NK-92 (cell line): ENCODE measurements at regions not wholly inside any gene's neighbourhood (a gene's known extent, or its start where the extent isn't known, plus 50 kb on each side); places are given as distances from the start of the nearest gene placed in this dataset.

Source experiments
- DNase-seq: peaks from one replicate; lab custom pipeline; 2025; ENCODE audit not compliant: unreplicated experiment; lab: John Stamatoyannopoulos, UW

- DNase-seq: no peak
Measured at GRCh38 chr3:18683900-18684299, 258.8 kb upstream of the SATB1 start.

- DNase-seq: no peak
Measured at GRCh38 chr3:18681818-18682345, 256.7 kb upstream of the SATB1 start.

GRCh38 chr3:18680758-18681157 lies 255.6 kb upstream of the SATB1 start:
- DNase-seq: no peak

- DNase-seq: no peak
Measured at GRCh38 chr3:18679238-18679637, 254.1 kb upstream of the SATB1 start.

GRCh38 chr3:18675197-18675596 lies 250.1 kb upstream of the SATB1 start:
- no peak for DNase-seq

GRCh38 chr3:18672561-18672960 lies 247.4 kb upstream of the SATB1 start:
- no peak for DNase-seq

- no peak for DNase-seq
Measured at GRCh38 chr3:18670759-18671158, 245.6 kb upstream of the SATB1 start.

GRCh38 chr3:18669374-18669773 lies 244.2 kb upstream of the SATB1 start:
- DNase-seq: no peak

GRCh38 chr3:18667552-18667951 lies 242.4 kb upstream of the SATB1 start:
- DNase-seq: no peak

GRCh38 chr3:18666655-18667054 lies 241.5 kb upstream of the SATB1 start:
- no peak for DNase-seq

GRCh38 chr3:18660059-18660458 lies 234.9 kb upstream of the SATB1 start:
- DNase-seq: no peak

GRCh38 chr3:18657858-18658820 lies 233.0 kb upstream of the SATB1 start:
- DNase-seq: no peak

GRCh38 chr3:18656866-18657265 lies 231.7 kb upstream of the SATB1 start:
- no peak for DNase-seq

- DNase-seq: no peak
Measured at GRCh38 chr3:18656410-18656809, 231.3 kb upstream of the SATB1 start.

- DNase-seq: no peak
Measured at GRCh38 chr3:18655827-18656226, 230.7 kb upstream of the SATB1 start.

GRCh38 chr3:18652781-18653180 lies 227.6 kb upstream of the SATB1 start:
- DNase-seq: no peak

GRCh38 chr3:18650731-18651130 lies 225.6 kb upstream of the SATB1 start:
- DNase-seq: no peak

GRCh38 chr3:18649666-18650363 lies 224.7 kb upstream of the SATB1 start:
- DNase-seq: no peak

GRCh38 chr3:18648868-18649462 lies 223.8 kb upstream of the SATB1 start:
- no peak for DNase-seq

GRCh38 chr3:18648159-18648558 lies 223.0 kb upstream of the SATB1 start:
- no peak for DNase-seq

- DNase-seq: no peak
Measured at GRCh38 chr3:18645619-18646018, 220.5 kb upstream of the SATB1 start.

GRCh38 chr3:18643281-18643680 lies 218.1 kb upstream of the SATB1 start:
- no peak for DNase-seq
